Fibroblast of villous mesenchyme (primary cell): ENCODE measurements at regions not wholly inside any gene's neighbourhood (a gene's known extent, or its start where the extent isn't known, plus 50 kb on each side); places are given as distances from the start of the nearest gene placed in this dataset.

Source experiments
- DNase-seq: peaks from one replicate; pipeline ENCODE4 v3.0.0-alpha.2; 2010; ENCODE audit warnings: low read depth
- H3K4me3 ChIP-seq: 2 replicates; pipeline ENCODE4 v1.5.1; 2011; ENCODE audit warnings: low read depth, mild to moderate bottlenecking, low read length
- TF ChIP-seq, protein P1 (sequence below): IDR thresholded peaks from 2 replicates; pipeline ENCODE4 v1.5.1; 2012; ENCODE audit warnings: low read depth, mild to moderate bottlenecking, low read length; ENCODE audit not compliant: insufficient read depth

DNA sequence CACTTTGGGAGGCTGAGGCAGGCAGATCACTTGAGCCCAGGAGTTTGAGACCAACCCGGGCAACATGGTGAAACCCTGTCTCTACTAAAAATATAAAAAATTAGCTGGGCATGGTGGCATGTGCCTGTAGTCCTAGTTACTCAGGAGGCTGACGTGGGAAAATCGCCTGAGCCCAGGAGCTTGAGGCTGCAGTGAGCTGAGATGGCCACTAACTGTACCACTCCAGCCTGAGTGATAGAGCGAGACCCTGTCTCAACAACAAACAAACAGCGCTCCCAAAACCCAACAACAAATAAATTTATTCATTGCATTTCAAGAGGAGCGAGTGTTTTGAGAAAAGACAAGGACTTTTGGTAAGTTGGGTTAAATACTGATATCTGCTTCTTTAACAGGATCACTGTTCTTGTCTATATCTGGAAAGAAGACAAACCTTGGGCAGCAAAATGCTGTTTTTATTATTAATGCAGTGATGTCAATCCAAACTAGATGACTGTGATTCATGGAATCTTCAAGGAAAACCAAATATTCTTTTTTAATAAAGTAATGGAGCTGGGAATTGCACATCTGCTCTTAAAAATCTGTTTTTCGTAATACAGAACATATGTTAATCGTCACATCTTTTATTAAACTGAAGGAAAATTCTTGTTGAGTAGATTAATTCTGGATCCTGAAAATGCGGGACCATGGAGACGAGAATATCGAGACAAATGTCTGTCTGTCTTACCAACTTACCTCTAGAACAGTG, 90.8 kb upstream of the LIMCH1 start:
- H3K4me3 ChIP-seq: no peak overlapping the region
- TF ChIP-seq, protein P1, sequence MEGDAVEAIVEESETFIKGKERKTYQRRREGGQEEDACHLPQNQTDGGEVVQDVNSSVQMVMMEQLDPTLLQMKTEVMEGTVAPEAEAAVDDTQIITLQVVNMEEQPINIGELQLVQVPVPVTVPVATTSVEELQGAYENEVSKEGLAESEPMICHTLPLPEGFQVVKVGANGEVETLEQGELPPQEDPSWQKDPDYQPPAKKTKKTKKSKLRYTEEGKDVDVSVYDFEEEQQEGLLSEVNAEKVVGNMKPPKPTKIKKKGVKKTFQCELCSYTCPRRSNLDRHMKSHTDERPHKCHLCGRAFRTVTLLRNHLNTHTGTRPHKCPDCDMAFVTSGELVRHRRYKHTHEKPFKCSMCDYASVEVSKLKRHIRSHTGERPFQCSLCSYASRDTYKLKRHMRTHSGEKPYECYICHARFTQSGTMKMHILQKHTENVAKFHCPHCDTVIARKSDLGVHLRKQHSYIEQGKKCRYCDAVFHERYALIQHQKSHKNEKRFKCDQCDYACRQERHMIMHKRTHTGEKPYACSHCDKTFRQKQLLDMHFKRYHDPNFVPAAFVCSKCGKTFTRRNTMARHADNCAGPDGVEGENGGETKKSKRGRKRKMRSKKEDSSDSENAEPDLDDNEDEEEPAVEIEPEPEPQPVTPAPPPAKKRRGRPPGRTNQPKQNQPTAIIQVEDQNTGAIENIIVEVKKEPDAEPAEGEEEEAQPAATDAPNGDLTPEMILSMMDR: no peak
- no peak for DNase-seq

DNA sequence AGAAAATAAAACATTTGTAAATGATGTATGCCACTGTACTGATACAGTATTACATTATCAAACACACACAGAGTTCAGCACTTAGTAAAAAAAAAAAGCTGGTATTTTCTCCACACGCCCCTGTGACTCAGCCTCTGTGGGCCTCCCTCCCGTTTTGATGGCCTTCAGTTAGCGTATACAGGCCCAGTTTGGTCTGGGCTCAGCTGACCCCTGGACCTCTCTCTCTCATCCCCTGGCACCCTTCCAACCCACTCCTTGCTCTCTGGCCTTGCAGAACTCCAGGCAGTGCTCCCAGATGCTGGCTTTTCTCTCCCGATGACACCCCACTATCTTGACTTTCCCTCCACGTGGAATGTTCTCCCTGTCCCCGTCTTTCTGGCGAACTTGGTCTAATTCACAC, 89.0 kb upstream of the LIMCH1 start:
- H3K4me3 ChIP-seq: no peak overlapping the region
- TF ChIP-seq, protein P1: no peak
- DNase-seq: peak; percentile 51

DNA sequence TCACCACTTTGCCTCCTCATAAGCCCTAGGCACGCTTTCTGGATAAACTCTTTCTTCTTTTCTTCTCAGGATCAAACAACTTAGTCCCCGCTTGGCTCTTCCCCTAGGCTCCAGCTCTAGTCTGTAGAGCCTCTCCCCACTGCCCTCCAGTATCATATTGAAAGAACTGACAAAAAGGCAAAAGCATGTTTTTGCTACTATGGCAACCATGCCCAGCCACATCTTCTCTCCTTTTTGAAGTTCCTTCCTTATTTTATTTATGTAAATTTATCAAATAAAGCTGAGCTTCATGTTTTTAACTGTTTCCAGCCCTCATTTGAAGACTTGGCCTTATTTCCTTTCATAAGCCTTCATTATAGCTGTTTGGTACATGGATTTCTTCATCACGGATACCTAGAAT, 86.0 kb upstream of the LIMCH1 start:
- no peak overlapping the region for H3K4me3 ChIP-seq
- TF ChIP-seq, protein P1: no peak
- DNase-seq: no peak

DNA sequence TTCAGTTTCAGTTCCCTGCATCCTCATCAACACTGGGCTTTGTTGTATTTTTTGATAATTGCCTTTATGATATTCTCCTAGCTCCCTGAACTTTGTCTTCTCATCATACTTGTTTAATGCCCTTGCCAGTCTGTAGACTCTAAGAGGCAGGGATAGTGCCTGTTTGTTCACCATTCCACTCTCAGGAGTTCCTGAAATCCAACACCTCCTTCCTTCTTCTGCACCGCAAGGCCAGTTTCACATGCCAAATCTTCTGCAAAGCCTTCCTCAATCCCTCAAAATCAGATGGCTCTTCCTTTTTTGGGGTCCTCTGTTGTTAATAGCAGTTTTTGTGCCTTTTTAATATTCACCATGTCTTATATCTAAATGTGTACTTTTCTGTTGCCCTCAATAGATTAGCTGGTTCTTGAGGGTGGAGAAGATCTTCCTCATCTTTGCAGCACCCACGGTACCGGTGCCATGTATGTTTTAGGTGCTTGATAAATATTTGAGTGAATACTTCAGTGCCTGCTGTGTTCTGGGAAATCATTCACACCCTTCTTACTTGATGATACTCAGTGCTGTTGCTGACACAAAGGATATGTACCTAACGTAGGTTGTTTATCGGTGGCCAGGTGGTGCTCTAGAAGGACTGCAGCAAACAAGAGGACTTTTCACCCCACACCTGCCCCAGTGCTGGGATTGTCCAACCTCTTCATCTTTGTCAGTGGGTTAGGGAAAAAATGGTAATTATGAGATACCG, 85.3 kb upstream of the LIMCH1 start:
- DNase-seq: no peak
- TF ChIP-seq, protein P1: no peak
- no peak overlapping the region for H3K4me3 ChIP-seq

DNA sequence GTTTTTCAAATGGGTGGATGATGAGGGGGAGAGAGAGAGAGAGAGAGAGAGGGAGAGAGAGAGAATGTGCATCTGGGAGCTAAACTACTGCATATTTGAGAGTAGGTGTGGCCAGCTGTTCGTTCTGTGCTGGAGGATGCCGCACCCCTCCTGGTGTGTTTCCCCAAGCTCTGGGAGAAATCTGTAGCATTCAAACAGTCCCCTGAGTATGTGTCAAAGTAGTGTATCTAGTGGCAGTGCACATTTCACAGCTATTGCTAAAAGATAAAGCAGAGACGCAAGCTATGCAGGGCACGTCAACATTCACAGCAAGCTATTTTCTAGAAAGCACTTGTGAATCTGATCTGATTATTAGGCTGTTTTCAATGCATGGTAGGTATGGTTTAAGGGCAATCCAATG, 83.5 kb upstream of the LIMCH1 start:
- no peak for DNase-seq
- H3K4me3 ChIP-seq: no peak overlapping the region
- TF ChIP-seq, protein P1: no peak

DNA sequence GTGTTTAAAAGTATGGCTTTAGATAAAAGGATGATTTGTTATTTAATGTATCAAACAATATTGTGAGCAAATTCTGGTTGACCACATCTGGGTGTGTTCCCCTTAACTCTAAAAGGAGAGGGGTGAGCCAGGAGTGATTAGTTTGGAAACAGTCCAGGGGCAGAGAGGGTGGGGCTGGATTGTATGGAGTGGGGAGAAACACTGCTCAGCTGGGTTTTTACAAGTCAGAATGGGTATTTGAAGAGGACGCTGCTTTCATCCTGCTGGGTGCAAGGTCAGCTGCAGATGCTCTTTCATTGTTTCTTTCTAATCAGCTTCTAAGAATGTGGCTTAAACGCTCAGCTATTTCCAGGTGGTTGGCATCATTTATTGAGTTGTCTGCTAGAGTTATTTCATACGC, 82.8 kb upstream of the LIMCH1 start:
- DNase-seq: no peak
- TF ChIP-seq, protein P1: no peak
- H3K4me3 ChIP-seq: no peak overlapping the region
